ENCODE measurements at regions not wholly inside any gene's neighbourhood (a gene's known extent, or its start where the extent isn't known, plus 50 kb on each side); places are given as distances from the start of the nearest gene placed in this dataset.

GRCh38 chr13:94928127-94928775 lies 215.9 kb upstream of the SOX21 start:
- H3K4me1 ChIP-seq (ENCODE audit: control insufficient read depth, insufficient read depth, low read length), result no peaks in the 10 kb centered on the region
- no peak for TF ChIP-seq CTCF (IDR thresholded peaks at IDR 0.05)
- H3K36me3 ChIP-seq (ENCODE audit: control insufficient read depth, insufficient read depth, low read length), result no peaks in the 10 kb centered on the region
- intact Hi-C loops (cut with micrococcal nuclease), result no loop called here
- no peak overlapping the region for H3K27ac Mint-ChIP-seq
- no peaks in the 10 kb centered on the region for H3K9me3 ChIP-seq (ENCODE audit: control insufficient read depth, insufficient read depth, low read length)
- no peaks in the 10 kb centered on the region for H3K4me1 Mint-ChIP-seq
- peaks cover 3% of the 10 kb centered on the region in 2 donors for H3K9me3 Mint-ChIP-seq
- H3K4me3 Mint-ChIP-seq, result no peak overlapping the region
- no peaks in the 10 kb centered on the region for H3K27me3 Mint-ChIP-seq (ENCODE audit: low read depth in 2 of 2)
- no peaks in the 10 kb centered on the region for H3K27me3 ChIP-seq (ENCODE audit: control insufficient read depth, insufficient read depth, low read length)
- DNase-seq (no peak), ATAC-seq (no peak)
- no peak overlapping the region for H3K4me3 ChIP-seq (ENCODE audit: low read length)
- H3K36me3 Mint-ChIP-seq, result no peaks in the 10 kb centered on the region
- H3K27ac ChIP-seq (ENCODE audit: low read length), result no peak overlapping the region
- WGBS (ENCODE audit: insufficient coverage), result 94% methylated on average over 5 of the region's 5 CpGs

- Histone ChIP-seq H3K36me3 (ENCODE audit: control insufficient read depth, insufficient read depth, low read length) (no peaks in the 10 kb centered on the region), H3K27me3 (ENCODE audit: control insufficient read depth, insufficient read depth, low read length) (no peaks in the 10 kb centered on the region), H3K4me1 (ENCODE audit: control insufficient read depth, insufficient read depth, low read length) (no peaks in the 10 kb centered on the region), H3K4me3 (ENCODE audit: low read length) (no peak overlapping the region), H3K9me3 (ENCODE audit: control insufficient read depth, insufficient read depth, low read length) (no peaks in the 10 kb centered on the region), H3K27ac (ENCODE audit: low read length) (no peak overlapping the region)
- intact Hi-C loops (cut with micrococcal nuclease), result no loop called here
- H3K36me3 Mint-ChIP-seq, result no peaks in the 10 kb centered on the region
- H3K9me3 Mint-ChIP-seq, result no peaks in the 10 kb centered on the region
- no peak for TF ChIP-seq CTCF (IDR thresholded peaks at IDR 0.05)
- 67% methylated on average over 3 of the region's 3 CpGs for WGBS (ENCODE audit: insufficient coverage)
- no peaks in the 10 kb centered on the region for H3K4me1 Mint-ChIP-seq
- H3K27ac Mint-ChIP-seq, result no peak overlapping the region
- DNase-seq (no peak), ATAC-seq (no peak)
- no peaks in the 10 kb centered on the region for H3K27me3 Mint-ChIP-seq (ENCODE audit: low read depth in 2 of 2)
- no peak overlapping the region for H3K4me3 Mint-ChIP-seq
Observed at GRCh38 chr13:94925263-94925662, 212.9 kb upstream of the SOX21 start.

GRCh38 chr13:94921181-94921580 lies 208.8 kb upstream of the SOX21 start:
- Mint-ChIP-seq H3K36me3 (no peaks in the 10 kb centered on the region), H3K27ac (no peak overlapping the region), H3K4me3 (no peak overlapping the region), H3K4me1 (no peaks in the 10 kb centered on the region), H3K27me3 (ENCODE audit: low read depth in 2 of 2) (no peaks in the 10 kb centered on the region), H3K9me3 (peaks cover 2 to 4% of the 10 kb centered on the region in 2 donors)
- no peak for TF ChIP-seq CTCF (IDR thresholded peaks at IDR 0.05)
- WGBS (ENCODE audit: insufficient coverage), result 65% methylated on average over 4 of the region's 4 CpGs
- DNase-seq (no peak), ATAC-seq (no peak)
- Histone ChIP-seq H3K4me1 (ENCODE audit: control insufficient read depth, insufficient read depth, low read length) (no peaks in the 10 kb centered on the region), H3K27me3 (ENCODE audit: control insufficient read depth, insufficient read depth, low read length) (no peaks in the 10 kb centered on the region), H3K9me3 (ENCODE audit: control insufficient read depth, insufficient read depth, low read length) (no peaks in the 10 kb centered on the region), H3K27ac (ENCODE audit: low read length) (no peak overlapping the region), H3K36me3 (ENCODE audit: control insufficient read depth, insufficient read depth, low read length) (no peaks in the 10 kb centered on the region), H3K4me3 (ENCODE audit: low read length) (no peak overlapping the region)
- intact Hi-C loops (cut with micrococcal nuclease), result no loop called here

- H3K27me3 ChIP-seq (ENCODE audit: control insufficient read depth, insufficient read depth, low read length), result no peaks in the 10 kb centered on the region
- no peaks in the 10 kb centered on the region for H3K4me1 Mint-ChIP-seq
- intact Hi-C loops (cut with micrococcal nuclease), result no loop called here
- H3K9me3 ChIP-seq (ENCODE audit: control insufficient read depth, insufficient read depth, low read length), result no peaks in the 10 kb centered on the region
- H3K4me1 ChIP-seq (ENCODE audit: control insufficient read depth, insufficient read depth, low read length), result no peaks in the 10 kb centered on the region
- 100% methylated on average over 2 of the region's 2 CpGs for WGBS (ENCODE audit: insufficient coverage)
- ATAC-seq, result no peak
- H3K27ac Mint-ChIP-seq, result no peak overlapping the region
- H3K36me3 Mint-ChIP-seq, result no peaks in the 10 kb centered on the region
- TF ChIP-seq CTCF (IDR thresholded peaks at IDR 0.05), result no peak
- no peaks in the 10 kb centered on the region for H3K27me3 Mint-ChIP-seq (ENCODE audit: low read depth in 2 of 2)
- no peak overlapping the region for H3K4me3 ChIP-seq (ENCODE audit: low read length)
- peaks cover 2 to 4% of the 10 kb centered on the region in 2 donors for H3K9me3 Mint-ChIP-seq
- no peak for DNase-seq
- H3K27ac ChIP-seq (ENCODE audit: low read length), result no peak overlapping the region
- no peak overlapping the region for H3K4me3 Mint-ChIP-seq
- H3K36me3 ChIP-seq (ENCODE audit: control insufficient read depth, insufficient read depth, low read length), result no peaks in the 10 kb centered on the region
Observed at GRCh38 chr13:94920578-94920977, 208.2 kb upstream of the SOX21 start.

Measured in natural killer cell (primary cell).